GM18858 (cell line): ENCODE measurements at regions not wholly inside any gene's neighbourhood (a gene's known extent, or its start where the extent isn't known, plus 50 kb on each side); places are given as distances from the start of the nearest gene placed in this dataset.
"Not testable (repeated sequence)": the region's sequence is repeated elsewhere in the genome, so short reads cannot be mapped to it uniquely, and the experiment has no call there.

Experiments used
- ATAC-seq: cut with Tn5 transposase; IDR thresholded peaks from one replicate; pipeline ENCODE4 v1.9.1; 2021; ENCODE audit not compliant: unreplicated experiment

- no peak for ATAC-seq
Observed at GRCh38 chr3:163347944-163348343, 1730.4 kb downstream of the SI start.

GRCh38 chr3:163335429-163335828 lies 1742.9 kb downstream of the SI start:
- ATAC-seq = no peak

GRCh38 chr3:163328680-163329079 lies 1749.6 kb downstream of the SI start:
- no peak for ATAC-seq

GRCh38 chr3:163327086-163327485 lies 1751.2 kb downstream of the SI start:
- no peak for ATAC-seq

GRCh38 chr3:163315786-163316185 lies 1762.5 kb downstream of the SI start:
- no peak for ATAC-seq

- ATAC-seq = no peak
Observed at GRCh38 chr3:163306405-163306804, 1771.9 kb downstream of the SI start.

- no peak for ATAC-seq
Observed at GRCh38 chr3:163273694-163274093, 1777.1 kb downstream of the OTOL1 start.

GRCh38 chr3:163266731-163267130 lies 1770.1 kb downstream of the OTOL1 start:
- no peak for ATAC-seq

GRCh38 chr3:163261618-163262017 lies 1765.0 kb downstream of the OTOL1 start:
- no peak for ATAC-seq

- no peak for ATAC-seq
Observed at GRCh38 chr3:163261056-163261455, 1764.4 kb downstream of the OTOL1 start.

GRCh38 chr3:163218336-163218735 lies 1721.7 kb downstream of the OTOL1 start:
- ATAC-seq = no peak

- no peak for ATAC-seq
Observed at GRCh38 chr3:163213838-163214237, 1717.2 kb downstream of the OTOL1 start.

- ATAC-seq = no peak
Observed at GRCh38 chr3:163196815-163197374, 1700.3 kb downstream of the OTOL1 start.

- ATAC-seq = no peak
Observed at GRCh38 chr3:163196245-163196644, 1699.6 kb downstream of the OTOL1 start.

- no peak for ATAC-seq
Observed at GRCh38 chr3:163185721-163186350, 1689.2 kb downstream of the OTOL1 start.

- no peak for ATAC-seq
Observed at GRCh38 chr3:163175970-163176369, 1679.4 kb downstream of the OTOL1 start.

- ATAC-seq = not testable (repeated sequence)
Observed at GRCh38 chr3:163172513-163172912, 1675.9 kb downstream of the OTOL1 start.

- ATAC-seq = no peak
Observed at GRCh38 chr3:163166197-163166596, 1669.6 kb downstream of the OTOL1 start.

GRCh38 chr3:163159306-163159705 lies 1662.7 kb downstream of the OTOL1 start:
- ATAC-seq = no peak

- ATAC-seq = no peak
Observed at GRCh38 chr3:163139600-163139999, 1643.0 kb downstream of the OTOL1 start.

GRCh38 chr3:163138258-163138657 lies 1641.7 kb downstream of the OTOL1 start:
- no peak for ATAC-seq

GRCh38 chr3:163132111-163132510 lies 1635.5 kb downstream of the OTOL1 start:
- ATAC-seq = no peak

GRCh38 chr3:163129287-163129686 lies 1632.7 kb downstream of the OTOL1 start:
- no peak for ATAC-seq
